HG03103 (cell line): ENCODE measurements at regions not wholly inside any gene's neighbourhood (a gene's known extent, or its start where the extent isn't known, plus 50 kb on each side); places are given as distances from the start of the nearest gene placed in this dataset.

Experiments used
- ATAC-seq: cut with Tn5 transposase; IDR thresholded peaks from one replicate; pipeline ENCODE4 v1.9.1; 2021; ENCODE audit warnings: low read depth; ENCODE audit not compliant: unreplicated experiment

- no peak for ATAC-seq
Observed at GRCh38 chr9:87236546-87236945, 261.1 kb upstream of the DAPK1 start.

GRCh38 chr9:87237336-87237735, 260.3 kb upstream of the DAPK1 start:
- ATAC-seq, result no peak

GRCh38 chr9:87238545-87238944, 259.1 kb upstream of the DAPK1 start:
- no peak for ATAC-seq

- no peak for ATAC-seq
Observed at GRCh38 chr9:87239312-87239711, 258.4 kb upstream of the DAPK1 start.

- ATAC-seq, result no peak
Observed at GRCh38 chr9:87243602-87244001, 254.1 kb upstream of the DAPK1 start.

- no peak for ATAC-seq
Observed at GRCh38 chr9:87245271-87245670, 252.4 kb upstream of the DAPK1 start.

GRCh38 chr9:87247097-87247496, 250.6 kb upstream of the DAPK1 start:
- no peak for ATAC-seq

GRCh38 chr9:87249029-87249428, 248.6 kb upstream of the DAPK1 start:
- ATAC-seq, result no peak

GRCh38 chr9:87250205-87250604, 247.5 kb upstream of the DAPK1 start:
- ATAC-seq, result no peak

GRCh38 chr9:87255431-87256155, 242.1 kb upstream of the DAPK1 start:
- ATAC-seq, result no peak

GRCh38 chr9:87256973-87257372, 240.7 kb upstream of the DAPK1 start:
- no peak for ATAC-seq

GRCh38 chr9:87259543-87260518, 237.8 kb upstream of the DAPK1 start:
- ATAC-seq, result no peak

GRCh38 chr9:87263291-87263690, 234.4 kb upstream of the DAPK1 start:
- no peak for ATAC-seq

- ATAC-seq, result no peak
Observed at GRCh38 chr9:87266697-87267096, 231.0 kb upstream of the DAPK1 start.

- ATAC-seq, result no peak
Observed at GRCh38 chr9:87267251-87268070, 230.2 kb upstream of the DAPK1 start.

GRCh38 chr9:87269296-87270176, 228.1 kb upstream of the DAPK1 start:
- ATAC-seq, result no peak

- ATAC-seq, result no peak
Observed at GRCh38 chr9:87270221-87270847, 227.3 kb upstream of the DAPK1 start.

- no peak for ATAC-seq
Observed at GRCh38 chr9:87270848-87271234, 226.8 kb upstream of the DAPK1 start.

- ATAC-seq, result no peak
Observed at GRCh38 chr9:87271696-87272477, 225.8 kb upstream of the DAPK1 start.
